K562 (cell line): ENCODE measurements at regions not wholly inside any gene's neighbourhood (a gene's known extent, or its start where the extent isn't known, plus 50 kb on each side); places are given as distances from the start of the nearest gene placed in this dataset.

Experiments
- ATAC-seq: fragments of 200-7000 bp; cut with Tn5 transposase; 3 replicates; pipeline ENCODE4 v1.9.1; 2020; ENCODE audit warnings: moderate library complexity
- BruUV-seq: library from RNA; stranded (reverse); fragments of 400-500 nt; replicated peaks from 2 replicates; lab custom pipeline; 2021; lab: Mats Ljungman, UMichigan
- CTCF ChIA-PET: fragments of 300-600 bp; formaldehyde crosslinking; extraction: SDS; loops from one replicate; lab custom pipeline; 2021; ENCODE audit warnings: low intra/inter-chr PET ratio; lab: Yijun Ruan, JAX
- POLR2A ChIA-PET: fragments of 300-600, 350-650 bp; sonication (Branson Sonifier 250); formaldehyde crosslinking; extraction: SDS; loops from one replicate; lab custom pipeline; 2021; ENCODE audit warnings: antibody characterized with exemption, inconsistent platforms; lab: Yijun Ruan, JAX
- DNase-seq, 4 experiments: peaks; one replicate each; pipeline versions ENCODE4 v3.0.0 to v3.0.0-alpha.2; 2011 to 2018; ENCODE audit warnings: low spot score in 3 of 4, mixed read lengths in 3 of 4; ENCODE audit errors: extremely low read depth in 1 of 4
- FAIRE-seq: peaks from 2 replicates; lab custom pipeline; 2011; peaks lifted over from hg19 to GRCh38; lab: Jason Lieb, UNC
- H2AFZ ChIP-seq: 2 replicates; pipeline ENCODE4 v1.6.0; 2011; ENCODE audit warnings: low read depth, low read length, control low read depth, inconsistent platforms
- H3K27ac ChIP-seq: fragments of 200-600 bp; 3 replicates; pipeline ENCODE4 v1.8.0; 2011; ENCODE audit warnings: low read depth, mild to moderate bottlenecking, control low read depth, inconsistent platforms, low read length, moderate library complexity, mixed read lengths; ENCODE audit errors: extremely low read depth
- H3K27me3 ChIP-seq, 2 experiments: fragments of 300-600 bp in 1 of 2; 2 replicates in 1 of 2; 3 replicates in 1 of 2; pipeline versions ENCODE4 v1.6.0 to v1.8.0; 2011; ENCODE audit warnings: inconsistent platforms in 2 of 2, low read length in 2 of 2, mild to moderate bottlenecking in 1 of 2, mixed read lengths in 1 of 2, moderate library complexity in 1 of 2; ENCODE audit not compliant: control insufficient read depth in 2 of 2, insufficient read depth in 2 of 2
- H3K36me3 ChIP-seq: fragments of 300-600 bp; 3 replicates; pipeline ENCODE4 v1.8.0; 2011; ENCODE audit warnings: mild to moderate bottlenecking, low read length, inconsistent platforms; ENCODE audit not compliant: control insufficient read depth, insufficient read depth
- H3K4me1 ChIP-seq, 2 experiments: fragments of 200-600 bp in 1 of 2; replicated peaks in 1 of 2; 2 replicates in 1 of 2; 3 replicates in 1 of 2; pipeline versions ENCODE4 v1.5.1 to v1.8.0; 2011; ENCODE audit warnings: inconsistent platforms in 2 of 2, low read length in 2 of 2, mild to moderate bottlenecking in 1 of 2, mixed read lengths in 1 of 2, moderate library complexity in 1 of 2; ENCODE audit not compliant: control insufficient read depth in 2 of 2, insufficient read depth in 2 of 2
- H3K4me2 ChIP-seq: 2 replicates; pipeline ENCODE4 v1.6.1; 2011; ENCODE audit warnings: low read length, control low read depth, inconsistent platforms, mixed read lengths; ENCODE audit not compliant: insufficient read depth
- H3K4me3 ChIP-seq: fragments of 200-600 bp; sonication (generic), shearing (Covaris generic); 2 replicates; pipeline ENCODE4 v1.5.1; 2016; ENCODE audit warnings: control low read depth, inconsistent platforms
- H3K79me2 ChIP-seq: fragments of 200-600 bp; 3 replicates; pipeline ENCODE4 v1.8.0; 2011; ENCODE audit warnings: low read length, inconsistent platforms; ENCODE audit not compliant: control insufficient read depth, insufficient read depth
- H3K9ac ChIP-seq, 2 experiments: 2 replicates each; pipeline versions ENCODE4 v1.6.0 to v1.6.1; 2011; ENCODE audit warnings: low read depth in 2 of 2, low read length in 2 of 2, control low read depth in 1 of 2, inconsistent platforms in 1 of 2, mild to moderate bottlenecking in 1 of 2, mixed read lengths in 1 of 2; ENCODE audit not compliant: insufficient read depth in 1 of 2
- H3K9me1 ChIP-seq: one replicate; pipeline ENCODE4 v1.6.0; 2011; ENCODE audit warnings: inconsistent platforms, mild to moderate bottlenecking, low read length, moderate library complexity; ENCODE audit not compliant: control insufficient read depth, insufficient read depth
- H3K9me3 ChIP-seq: replicated peaks from 2 replicates; pipeline ENCODE4 v1.5.1; 2011; ENCODE audit warnings: low read depth, low read length, inconsistent platforms; ENCODE audit not compliant: control insufficient read depth, insufficient read depth
- H4K20me1 ChIP-seq: replicated peaks from 2 replicates; pipeline ENCODE4 v1.6.1; 2011; ENCODE audit warnings: low read length, inconsistent platforms, mixed read lengths; ENCODE audit not compliant: control insufficient read depth, insufficient read depth
- PTTG1 ChIP-seq: fragments of 450-650 bp; IDR thresholded peaks from 2 replicates; pipeline ENCODE4 v1.6.1; 2016; ENCODE audit warnings: low read depth, mild to moderate bottlenecking, missing genetic modification characterization, missing compliant biosample characterization
- SAP30 ChIP-seq: fragments of 200-600 bp; sonication (generic); IDR thresholded peaks from 2 replicates; pipeline ENCODE4 v1.6.1; 2012; ENCODE audit warnings: borderline replicate concordance, low read depth, mild to moderate bottlenecking, moderate library complexity, low read length, control low read depth, inconsistent platforms; ENCODE audit not compliant: insufficient read depth, poor library complexity, severe bottlenecking
- TRIM28 ChIP-seq: fragments of 450-650 bp; IDR thresholded peaks from 2 replicates; pipeline ENCODE4 v1.6.1; 2017
- WHSC1 ChIP-seq: IDR thresholded peaks from one replicate; pipeline ENCODE4 v1.6.1; 2012; ENCODE audit warnings: low read length, control low read depth, inconsistent platforms
- ZNF239 ChIP-seq: fragments of 250-450 bp; sonication (Bioruptor Pico); IDR thresholded peaks from 2 replicates; pipeline ENCODE4 v1.4.0; 2020; ENCODE audit warnings: mild to moderate bottlenecking
- ZNF668 ChIP-seq: fragments of 250-450 bp; sonication (Bioruptor Pico); IDR thresholded peaks from 2 replicates; pipeline ENCODE4 v1.8.0; 2022; ENCODE audit warnings: mild to moderate bottlenecking, inconsistent platforms
- WGBS: fragments of 100-300 bp; shearing (Covaris generic); methylation state at CpG from one replicate; pipeline ENCODE4 v1.1.6; 2016; ENCODE audit warnings: low coverage, mixed read lengths; ENCODE audit not compliant: insufficient coverage; ENCODE audit errors: missing lambda C conversion rate; 5-methylcytosine and 5-hydroxymethylcytosine counted together
- in situ Hi-C: fragments of 300-500 bp; cut with MboI; formaldehyde crosslinking; loops from 4 replicates; pipeline ENCODE4 v1.15.0; 2018; ENCODE audit warnings: inconsistent platforms, mixed read lengths
- intact Hi-C: fragments of 100-400 bp; cut with micrococcal nuclease; formaldehyde crosslinking; loops from 2 replicates; pipeline ENCODE4 v1.14.2; 2022

- TF ChIP-seq ZNF668 (CRISPR knock-in tag) = no peak
- TF ChIP-seq ZNF239 (CRISPR knock-in tag) = no peak
- no peak for TF ChIP-seq PTTG1 (tag)
These were observed 337.8 kb downstream of the HLX start (continued) for GRCh38 chr1:221217029-221217428.

GRCh38 chr1:221223281-221223680 is 344.0 kb downstream of the HLX start:
- no peak overlapping the region for H3K4me2 ChIP-seq
- H3K9ac ChIP-seq = no peak overlapping the region
- no peaks in the 10 kb centered on the region for H3K9me3 ChIP-seq
- POLR2A ChIA-PET = no interaction called here
- no peaks in the 10 kb centered on the region for H3K4me1 ChIP-seq
- TF ChIP-seq TRIM28 (0 out of 2 replicates have a peak, but pooled peaks have one; percentile 36), SAP30 (no peak), WHSC1 (no peak)
- TF ChIP-seq, all 486 proteins: peak for 1
- Histone ChIP-seq H4K20me1 (no peaks in the 10 kb centered on the region), H3K27me3 (no peaks in the 10 kb centered on the region), H3K79me2 (no peaks in the 10 kb centered on the region), H3K36me3 (no peaks in the 10 kb centered on the region), H2AFZ (no peak overlapping the region), H3K4me3 (no peak overlapping the region), H3K9me1 (no peaks in the 10 kb centered on the region), H3K27ac (no peak overlapping the region)
- FAIRE-seq = no peak
- no peak for DNase-seq
- ATAC-seq = no peak
- intact Hi-C loops (no loop called here), in situ Hi-C loops (no loop called here)
- CTCF ChIA-PET = no interaction called here
- BruUV-seq = no TSS peak
- 3% methylated on average over 2 of the region's 2 CpGs for WGBS
